DMS53 treated with DMSO at 0.1 percent for 48 hours (cell line): ENCODE measurements at regions not wholly inside any gene's neighbourhood (a gene's known extent, or its start where the extent isn't known, plus 50 kb on each side); places are given as distances from the start of the nearest gene placed in this dataset.
A peak's percentile ranks its signal among the peaks of the same experiment; 100 is the strongest.
"Not testable (repeated sequence)": the region's sequence is repeated elsewhere in the genome, so short reads cannot be mapped to it uniquely, and the experiment has no call there.

Experiments
- DNase-seq: peaks from one replicate; lab custom pipeline; 2025; ENCODE audit not compliant: unreplicated experiment; lab: John Stamatoyannopoulos, UW

DNA sequence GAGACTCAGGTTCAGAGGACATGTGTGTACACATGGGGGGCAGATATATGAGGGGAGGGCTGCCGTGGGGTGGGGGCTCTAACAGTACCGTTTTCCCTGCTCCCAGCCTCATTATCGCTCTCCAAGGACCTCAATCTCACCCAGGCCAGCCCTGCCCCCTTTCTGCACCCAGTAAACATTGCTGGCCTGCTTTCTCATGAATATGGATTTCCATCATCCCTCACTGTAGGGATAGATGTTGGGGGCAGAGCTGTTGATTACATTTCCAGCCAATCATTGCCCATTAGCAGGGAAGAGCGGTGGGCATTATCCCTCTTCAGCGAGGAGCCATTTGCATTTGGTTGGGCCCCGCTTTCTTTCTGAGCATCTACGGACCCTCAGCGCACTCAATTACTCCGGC, 273.8 kb downstream of the RPS6KC1 start:
- no peak for DNase-seq

DNA sequence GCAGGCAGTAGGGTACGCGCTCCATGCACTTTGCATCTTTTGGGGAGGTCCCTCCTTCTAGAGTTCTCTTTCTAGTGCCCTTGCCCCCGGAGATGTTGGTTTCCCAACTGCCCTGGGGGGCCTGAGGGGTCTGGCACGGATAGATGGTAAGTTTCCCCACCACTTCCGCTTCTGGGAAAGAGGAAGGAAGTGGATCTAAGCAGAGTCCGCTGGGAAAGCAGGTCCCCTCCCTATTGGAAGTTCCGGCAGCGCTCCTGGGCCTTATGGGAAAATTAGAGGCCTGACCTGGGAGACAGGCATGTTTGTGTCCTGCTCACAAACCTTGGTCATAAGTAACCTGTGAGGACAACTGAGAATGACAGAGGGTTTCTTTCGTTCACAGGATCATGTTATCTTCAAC, 274.4 kb downstream of the RPS6KC1 start:
- DNase-seq, result no peak

DNA sequence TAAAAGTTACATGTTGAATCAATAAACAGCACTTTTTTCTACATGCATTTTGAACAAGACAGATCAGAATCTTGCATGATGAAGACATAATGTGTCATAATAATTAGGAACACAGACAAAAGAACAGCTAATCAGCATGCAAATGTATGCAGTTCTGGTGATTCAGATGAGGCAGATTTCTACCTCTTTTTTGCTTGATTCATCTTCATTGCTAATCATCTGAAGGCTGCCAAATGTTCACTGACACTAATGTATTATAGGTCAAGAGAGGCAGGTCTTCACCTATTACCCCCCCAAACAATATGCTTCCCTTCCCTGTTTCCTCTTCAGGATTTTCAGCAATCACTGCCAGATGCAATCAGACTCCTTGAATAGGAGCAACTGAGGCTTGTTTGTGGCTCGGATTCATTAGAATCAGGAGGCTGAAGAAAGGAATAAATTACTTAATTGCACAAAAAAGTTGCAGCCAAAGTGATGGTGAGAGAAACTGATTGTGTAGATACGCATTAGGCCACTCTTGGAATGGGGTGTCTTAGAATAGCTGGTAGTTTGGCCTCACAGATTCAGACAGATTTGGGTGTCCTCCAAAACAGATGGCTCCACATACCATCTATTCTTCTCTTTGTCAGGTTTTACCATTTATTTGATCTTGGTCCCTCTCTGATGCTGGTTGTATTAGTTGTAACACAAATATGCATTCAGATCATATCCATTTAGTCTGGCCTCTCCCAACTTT, 275.4 kb downstream of the RPS6KC1 start:
- DNase-seq, result no peak

DNA sequence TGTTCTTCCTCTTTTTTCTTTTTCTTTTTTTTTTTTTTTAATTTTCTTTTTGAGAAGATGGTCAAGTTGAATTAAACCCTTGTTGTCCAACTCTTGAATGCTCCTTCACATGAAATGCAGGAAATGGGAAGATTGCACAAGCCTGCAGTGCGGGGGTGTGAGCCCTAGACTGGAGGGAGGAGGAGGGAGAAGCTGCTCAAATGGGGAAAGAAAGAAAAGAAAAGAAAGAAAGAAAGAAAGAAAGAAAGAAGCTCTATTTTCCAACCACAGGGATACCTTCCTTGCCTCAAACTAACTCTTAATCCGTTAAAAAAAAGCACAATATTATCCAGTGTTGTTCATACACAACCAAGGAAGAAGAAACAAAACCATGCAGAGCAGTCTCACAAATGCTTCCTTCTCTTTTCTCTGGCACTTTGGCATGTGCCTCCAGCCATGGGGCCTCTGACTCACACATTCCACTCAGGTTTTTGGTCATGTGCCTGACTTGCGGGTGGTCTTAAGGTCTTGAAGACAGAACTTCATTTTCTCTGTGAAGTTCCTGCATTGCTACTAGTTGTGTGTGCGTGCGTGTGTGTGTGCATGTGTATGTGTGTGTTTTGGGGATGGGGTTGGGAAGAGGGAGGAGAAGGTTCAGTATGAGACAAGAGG, 276.1 kb downstream of the RPS6KC1 start:
- DNase-seq, result no peak

DNA sequence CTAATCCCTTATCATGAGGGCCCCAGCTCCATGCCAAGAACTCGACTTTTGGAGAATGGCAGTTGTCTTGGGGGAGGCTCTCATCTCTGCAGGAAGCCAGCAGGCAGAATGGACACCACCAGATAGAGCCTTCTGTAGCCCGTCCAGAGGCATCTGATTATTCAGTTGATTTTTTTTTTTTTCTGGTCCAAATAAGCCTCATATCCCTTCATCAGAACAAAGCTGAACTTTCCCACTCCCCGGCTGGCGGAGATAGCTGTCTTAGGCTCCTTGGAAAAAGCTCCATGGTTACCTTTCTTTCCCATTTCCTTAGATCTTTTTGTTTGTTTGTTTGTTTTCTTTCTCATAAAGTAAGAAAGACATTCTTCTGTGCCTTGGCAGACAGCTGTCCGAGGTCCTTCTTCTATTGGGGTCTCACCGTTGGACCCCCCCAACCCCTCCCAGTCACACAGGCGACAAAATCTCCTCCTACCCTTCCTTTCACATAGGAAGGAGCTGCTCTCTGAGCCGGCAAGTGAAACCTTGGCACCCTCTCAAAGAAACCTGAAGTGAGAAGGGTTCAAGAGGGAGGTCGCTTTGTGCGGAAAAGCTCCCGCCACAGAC, 278.5 kb downstream of the RPS6KC1 start:
- DNase-seq, result no peak

DNA sequence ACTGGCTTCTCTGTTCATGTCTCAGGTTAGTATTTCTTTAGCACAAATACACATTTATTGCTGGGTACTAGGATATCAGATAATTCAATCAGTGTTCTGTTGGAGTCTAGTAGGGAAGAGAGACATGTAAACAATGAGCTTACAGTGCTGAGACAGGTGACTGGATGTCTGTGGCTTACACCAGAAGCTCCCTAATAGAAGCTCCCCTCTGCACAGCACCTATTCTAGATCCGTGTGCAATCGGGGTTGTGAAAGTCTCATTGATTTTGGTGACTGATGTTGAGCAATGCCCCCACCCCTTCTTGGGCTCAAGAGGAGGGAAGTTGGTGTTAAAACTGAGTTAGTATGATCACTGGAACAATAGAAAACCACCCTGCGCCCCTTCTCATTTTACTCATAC, 279.2 kb downstream of the RPS6KC1 start:
- DNase-seq, result no peak

DNA sequence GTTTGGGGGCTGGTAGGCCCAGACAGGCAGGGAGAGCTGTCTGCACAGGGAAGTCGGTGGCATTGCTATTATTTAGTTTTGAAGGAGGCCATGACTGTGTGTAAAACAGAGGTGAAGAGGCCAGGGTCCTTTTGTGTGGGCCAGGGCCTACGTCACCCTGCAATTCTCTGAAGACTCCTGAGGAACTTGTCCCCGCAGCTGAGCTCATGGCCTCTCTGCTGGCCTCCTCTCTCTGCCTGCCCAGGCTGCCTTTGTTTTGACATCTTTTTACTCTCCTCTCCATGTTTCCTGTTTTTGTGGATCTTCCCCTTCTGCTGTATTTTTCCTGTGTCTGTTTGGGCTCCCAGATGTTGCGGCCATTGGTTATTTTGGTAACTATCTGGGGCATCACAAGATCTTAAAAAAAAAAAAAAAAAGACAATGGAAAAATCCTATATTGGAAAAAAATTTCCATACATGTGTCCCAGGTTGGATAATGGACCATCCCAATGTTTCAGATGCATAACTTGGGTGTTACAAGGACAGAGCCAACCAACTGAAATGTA, 280.7 kb downstream of the RPS6KC1 start:
- DNase-seq, result no peak

DNA sequence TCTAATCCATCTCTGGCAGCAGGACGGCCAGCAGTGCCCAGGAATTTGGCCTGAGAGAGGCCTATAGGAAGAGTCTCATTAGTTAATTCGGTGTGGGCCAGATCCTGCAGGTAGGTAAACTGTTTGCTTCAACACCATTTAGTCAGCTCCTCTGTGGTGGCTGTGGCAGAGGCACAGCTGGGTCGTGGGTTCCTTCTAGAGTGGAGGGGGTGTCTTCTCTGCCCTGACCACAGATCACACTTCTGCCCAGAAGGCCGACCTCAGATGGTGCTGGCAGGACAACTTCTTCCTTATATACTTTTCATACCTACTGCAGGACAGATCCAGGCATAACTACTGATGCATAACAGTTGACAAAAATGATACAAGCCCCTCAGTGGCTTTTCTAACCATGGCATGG, 281.4 kb downstream of the RPS6KC1 start:
- no peak for DNase-seq

DNA sequence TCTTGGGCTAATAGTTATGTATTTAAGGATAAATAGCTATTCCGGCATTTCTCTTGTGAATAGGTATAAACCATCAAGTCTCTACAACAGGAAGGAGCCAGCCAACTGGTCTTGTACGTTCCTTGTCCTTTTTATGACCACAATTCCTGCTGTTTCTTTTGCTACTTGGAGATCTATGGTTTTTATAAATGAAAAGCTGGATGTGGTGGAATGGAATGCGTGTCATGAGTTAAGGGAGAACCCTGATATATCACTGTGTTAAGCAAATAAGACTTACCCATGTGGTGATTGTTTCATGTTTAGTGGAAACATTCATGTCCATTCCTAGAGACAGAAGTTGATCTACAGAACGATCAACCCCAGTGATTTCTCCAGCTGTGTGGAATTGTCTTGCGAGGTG, 282.1 kb downstream of the RPS6KC1 start:
- DNase-seq, result no peak

DNA sequence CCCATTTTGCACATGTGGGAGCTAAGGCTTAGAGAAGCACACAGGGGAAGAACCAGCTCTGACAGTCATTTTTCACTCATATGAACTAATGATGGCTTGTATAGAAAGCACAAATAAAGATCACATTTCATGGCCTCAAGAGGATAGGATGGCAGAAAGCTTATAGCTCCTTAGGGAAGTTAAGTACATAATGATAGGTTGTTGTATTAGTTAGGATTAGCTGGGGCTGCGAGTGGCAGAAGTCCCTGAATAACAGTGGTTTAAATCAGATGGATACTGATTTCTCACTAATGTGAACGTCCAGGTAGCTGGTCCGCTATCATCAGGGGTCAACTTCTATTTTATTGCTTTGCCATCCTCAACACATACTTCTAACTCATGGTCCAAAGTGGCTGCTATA, 284.0 kb downstream of the RPS6KC1 start:
- DNase-seq, result no peak

DNA sequence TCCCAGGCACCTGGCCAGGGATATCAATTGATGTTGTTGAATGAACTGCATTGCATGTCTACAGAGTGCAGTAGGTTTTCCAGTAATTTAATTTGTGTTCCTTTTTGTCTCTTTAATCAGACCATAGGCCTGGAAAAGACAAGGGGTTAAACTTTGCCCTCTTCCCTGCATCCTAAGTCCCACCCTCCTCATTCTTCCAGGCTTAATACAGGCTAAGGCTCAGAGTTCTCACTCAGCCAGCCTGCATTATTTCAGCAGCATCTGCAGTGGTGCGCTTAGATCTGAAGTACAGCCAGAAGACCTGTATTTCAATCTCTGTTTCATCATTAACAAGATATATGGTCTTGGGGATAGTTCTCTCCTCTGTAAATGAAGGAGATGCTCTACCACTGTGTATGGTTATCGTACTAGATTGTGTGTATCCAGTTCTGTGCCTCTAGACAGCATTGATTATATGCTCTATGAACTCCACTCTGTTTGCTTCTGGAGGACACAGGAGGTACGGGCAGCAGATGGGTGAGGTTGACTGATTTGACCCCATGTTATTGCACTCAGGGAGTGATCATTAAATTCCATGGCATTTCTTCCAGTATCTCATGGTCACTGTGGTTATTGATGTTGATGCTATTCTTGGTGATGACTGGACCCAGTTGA, 286.1 kb downstream of the RPS6KC1 start:
- DNase-seq, result no peak

DNA sequence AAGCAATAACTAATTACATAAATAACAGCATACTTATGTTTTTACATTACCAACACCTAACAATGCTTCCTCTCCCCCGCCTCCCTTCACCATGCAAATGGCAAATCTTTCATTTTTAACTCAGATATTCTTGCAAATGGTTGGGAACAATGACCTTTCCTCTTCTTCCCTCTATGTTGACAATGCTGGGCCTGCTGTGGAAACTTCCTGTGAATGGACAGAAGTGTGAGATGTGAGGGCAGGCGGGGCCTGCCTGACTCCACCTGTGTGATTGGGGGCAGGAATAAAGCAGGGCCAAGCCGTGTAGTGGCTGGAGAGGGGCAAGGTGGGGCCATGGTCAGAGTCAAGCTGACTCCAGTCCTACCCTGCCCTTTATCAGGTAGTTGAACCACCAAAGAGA, 289.6 kb downstream of the RPS6KC1 start:
- DNase-seq, result no peak

DNA sequence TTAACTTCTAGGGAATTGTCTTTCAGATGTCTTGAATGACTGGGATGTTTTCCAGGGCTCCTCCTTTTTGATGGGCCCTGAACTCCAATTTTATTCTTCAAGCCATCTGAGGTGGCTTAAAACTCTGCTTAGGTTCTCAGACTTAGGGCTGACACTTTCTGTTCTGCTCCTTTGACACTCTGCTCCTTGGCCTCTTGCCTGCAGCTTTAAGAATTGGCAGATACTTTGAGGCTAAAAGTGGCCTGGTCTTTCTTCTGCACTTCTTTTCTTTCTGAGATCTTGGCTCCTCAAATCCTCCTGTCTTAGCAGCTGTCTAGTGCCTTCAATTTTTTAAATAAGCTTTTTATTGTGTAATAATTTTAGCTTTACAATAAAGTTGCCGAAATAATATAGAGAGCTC, 294.6 kb downstream of the RPS6KC1 start:
- no peak for DNase-seq

DNA sequence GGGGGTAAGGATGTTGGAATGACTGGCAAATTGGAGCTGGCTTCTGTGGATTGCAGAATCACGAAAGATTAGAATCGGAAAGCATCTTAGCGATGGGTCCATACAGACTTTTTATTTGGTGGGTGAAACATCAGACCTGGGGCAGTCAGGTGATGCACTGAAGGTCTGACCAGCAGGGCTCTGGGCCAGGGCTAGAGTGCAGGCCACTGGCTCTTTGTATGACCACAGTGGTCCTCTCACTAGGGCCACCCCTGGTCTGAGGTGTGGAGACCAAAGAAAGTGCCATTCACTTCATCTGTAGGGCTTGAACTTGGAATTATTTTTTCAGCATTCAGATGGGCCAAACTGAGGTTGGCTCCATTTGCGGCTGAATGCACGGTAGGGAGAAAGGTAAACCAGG, 306.4 kb downstream of the RPS6KC1 start:
- no peak for DNase-seq

DNA sequence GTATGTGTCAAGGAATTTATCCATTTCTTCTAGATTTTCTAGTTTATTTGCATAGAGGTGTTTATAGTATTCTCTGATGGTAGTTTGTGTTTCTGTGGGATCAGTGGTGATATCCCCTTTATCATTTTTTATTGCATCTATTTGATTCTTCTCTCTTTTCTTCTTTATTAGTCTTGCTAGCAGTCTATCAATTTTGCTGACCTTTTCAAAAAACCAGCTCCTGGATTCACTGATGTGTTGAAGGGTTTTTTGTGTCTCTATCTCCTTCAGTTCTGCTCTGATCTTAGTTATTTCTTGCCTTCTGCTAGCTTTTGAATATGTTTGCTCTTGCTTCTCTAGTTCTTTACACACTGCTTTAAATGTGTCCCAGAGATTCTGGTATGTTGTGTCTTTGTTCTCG, 307.3 kb downstream of the RPS6KC1 start:
- DNase-seq, result not testable (repeated sequence)

DNA sequence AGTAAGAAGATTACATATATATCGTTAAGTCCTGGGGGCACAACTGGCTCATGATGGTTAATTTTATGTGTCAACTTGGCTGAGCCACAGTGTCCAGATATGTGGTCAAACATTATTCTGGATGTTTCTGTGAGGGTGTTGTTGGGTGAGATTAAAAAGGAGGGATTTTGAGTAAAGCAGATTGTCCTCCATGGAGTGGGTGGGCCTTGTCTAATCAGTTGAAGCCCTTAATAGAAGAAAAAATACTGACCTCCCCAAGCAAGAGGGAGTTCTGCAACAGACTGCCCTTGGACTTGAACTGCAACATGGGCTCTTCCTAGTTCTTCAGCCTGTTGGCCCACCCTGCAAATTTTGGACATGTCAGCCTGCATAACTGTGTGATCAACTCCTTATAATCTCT, 311.6 kb downstream of the RPS6KC1 start:
- no peak for DNase-seq

DNA sequence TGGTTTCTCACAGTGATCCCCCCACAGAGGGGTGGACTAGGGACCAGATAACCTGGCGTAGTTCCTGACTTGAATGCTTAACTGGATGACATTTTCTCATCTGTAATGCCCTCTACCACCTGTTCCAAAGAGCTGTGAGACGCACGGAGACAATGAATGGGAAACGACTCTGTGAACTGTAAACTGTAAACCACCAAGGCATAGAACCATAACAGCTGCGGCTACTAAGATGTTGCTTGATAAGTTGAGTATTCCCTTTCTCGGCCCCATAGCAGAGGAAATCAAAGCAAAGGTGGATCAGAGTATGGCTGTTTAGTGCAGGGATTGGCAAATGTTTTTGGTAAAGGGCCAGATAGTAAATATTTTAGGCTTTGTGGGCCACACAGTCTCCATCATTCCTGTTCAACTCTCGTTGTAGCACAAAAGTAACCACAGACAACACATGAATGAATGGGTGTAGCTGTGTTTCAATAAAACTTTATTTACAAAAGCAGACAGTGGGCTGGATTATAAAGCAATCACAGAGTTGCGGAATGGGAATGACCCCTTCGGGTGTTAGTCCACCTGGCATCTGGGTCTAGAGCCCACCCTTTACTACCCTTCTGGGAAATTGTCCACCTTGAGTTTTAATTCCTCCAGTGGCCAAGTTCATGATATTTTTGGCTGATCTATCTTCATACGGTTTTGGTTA, 315.2 kb downstream of the RPS6KC1 start:
- DNase-seq, result no peak

DNA sequence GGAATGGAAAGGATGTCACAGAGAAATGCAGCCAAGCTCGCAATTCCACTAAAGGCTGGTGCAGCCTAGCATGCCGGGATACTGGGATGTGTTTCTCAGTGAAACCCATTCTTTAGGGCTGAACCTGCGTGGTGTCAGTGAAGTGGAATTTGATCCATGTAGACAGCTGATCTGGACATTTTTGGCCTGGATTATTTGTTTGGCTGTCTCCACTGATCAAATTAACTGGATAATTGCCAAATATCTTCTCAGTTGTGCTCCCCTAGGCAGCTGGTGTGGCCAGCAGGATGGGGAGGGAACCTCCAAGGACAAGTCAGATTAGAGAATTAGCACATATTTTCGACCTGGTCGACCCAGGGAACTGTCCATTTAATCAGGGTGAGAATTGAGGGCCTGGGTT, 318.4 kb downstream of the RPS6KC1 start:
- no peak for DNase-seq

DNA sequence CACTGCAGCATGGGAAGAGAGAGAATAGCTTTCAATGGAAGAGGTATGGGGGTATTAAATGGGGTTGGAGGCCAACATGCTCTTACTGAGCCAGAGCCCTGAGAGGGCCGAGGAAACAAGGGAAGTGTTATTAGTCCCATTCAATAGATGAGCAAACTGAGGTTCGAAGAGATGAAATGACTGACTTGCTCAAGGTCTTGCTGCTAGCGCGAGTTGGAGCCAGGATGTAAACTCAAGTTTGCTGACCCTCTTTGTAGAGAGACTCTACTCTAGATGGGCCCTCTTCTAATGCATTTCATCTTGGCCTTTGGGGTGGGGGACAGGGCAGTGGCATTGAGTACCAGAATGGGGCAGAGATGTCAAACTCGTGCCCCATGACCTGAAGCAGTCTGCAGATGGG, 319.5 kb downstream of the RPS6KC1 start:
- no peak for DNase-seq

DNA sequence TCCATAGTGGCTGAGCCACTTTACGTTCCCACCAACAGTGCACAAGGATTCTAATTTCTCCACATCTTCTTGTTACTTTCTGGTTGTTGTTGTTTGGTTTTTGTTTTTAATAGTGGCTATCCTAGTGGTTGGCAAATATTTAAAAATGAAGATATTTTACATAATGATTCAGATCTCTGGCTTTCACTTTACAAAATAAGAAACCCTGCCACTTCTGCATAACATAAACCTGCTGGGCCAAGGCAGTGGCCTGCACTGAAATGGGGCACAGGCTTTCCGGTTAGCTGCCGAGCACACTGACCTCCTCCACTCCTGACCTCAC, 320.4 kb downstream of the RPS6KC1 start:
- DNase-seq, result no peak

DNA sequence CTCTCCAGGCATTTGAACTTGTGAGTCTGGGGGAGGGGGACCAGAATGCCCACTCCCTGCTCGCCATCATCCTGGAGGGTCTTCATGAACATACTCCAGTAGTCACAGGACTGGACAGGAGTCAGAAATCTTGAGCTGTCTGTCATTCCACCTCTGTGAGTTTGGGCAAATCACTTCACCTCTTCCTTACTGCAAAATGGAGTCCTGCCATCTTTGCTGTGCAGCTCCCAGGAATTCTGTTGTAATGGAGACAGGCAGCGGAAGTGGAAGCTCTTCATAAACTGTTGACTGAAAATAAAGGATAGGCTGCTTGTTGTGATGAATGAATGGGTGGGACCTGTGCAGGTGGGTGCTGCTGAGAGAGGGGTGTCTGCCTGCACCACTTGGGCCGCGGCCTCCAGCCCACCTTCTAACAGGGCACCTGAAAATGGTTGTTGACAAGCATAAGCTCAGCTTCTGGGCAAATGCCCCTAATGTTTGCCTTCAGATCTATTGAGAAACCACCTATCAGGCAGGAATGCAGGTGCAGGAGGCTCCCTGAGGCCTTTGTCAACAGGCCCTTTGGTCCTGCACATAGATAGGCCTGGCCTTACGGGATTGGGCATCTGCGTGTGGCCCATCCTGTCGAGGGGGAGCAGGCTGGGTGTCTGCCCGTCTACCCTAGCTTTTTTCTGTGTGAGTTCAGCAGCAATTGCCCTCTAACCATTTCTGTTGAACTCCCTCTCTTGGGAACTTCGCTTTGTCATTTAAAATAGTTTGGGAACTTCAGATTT, 321.0 kb downstream of the RPS6KC1 start:
- DNase-seq, result peak; percentile 22
